HG02759 (cell line): ENCODE measurements at regions not wholly inside any gene's neighbourhood (a gene's known extent, or its start where the extent isn't known, plus 50 kb on each side); places are given as distances from the start of the nearest gene placed in this dataset.
A peak's percentile ranks its signal among the peaks of the same experiment; 100 is the strongest.

Experiments used
- ATAC-seq: cut with Tn5 transposase; IDR thresholded peaks from one replicate; pipeline ENCODE4 v1.9.1; 2021; ENCODE audit warnings: mild to moderate bottlenecking, moderate library complexity; ENCODE audit not compliant: unreplicated experiment

DNA sequence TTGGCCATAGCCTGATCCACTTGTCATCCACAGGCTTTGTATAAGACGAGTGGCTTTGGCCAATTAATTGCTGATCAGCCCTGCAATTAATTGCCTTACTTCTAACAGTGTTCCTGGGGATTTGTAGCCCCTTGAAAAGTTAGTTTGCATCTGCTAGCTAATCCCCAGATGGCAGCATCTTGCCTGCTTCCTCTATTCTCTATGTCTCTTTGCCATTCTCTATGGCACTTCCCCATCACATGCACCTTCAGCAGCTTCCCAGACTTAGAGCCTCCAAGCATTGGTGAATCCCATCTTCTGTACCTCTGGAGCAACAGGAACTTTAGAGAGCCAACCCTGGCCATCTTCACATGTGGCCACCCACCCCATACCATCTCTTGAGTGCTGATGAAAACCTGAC lies 197.0 kb upstream of the DMAC1 start:
- no peak for ATAC-seq

DNA sequence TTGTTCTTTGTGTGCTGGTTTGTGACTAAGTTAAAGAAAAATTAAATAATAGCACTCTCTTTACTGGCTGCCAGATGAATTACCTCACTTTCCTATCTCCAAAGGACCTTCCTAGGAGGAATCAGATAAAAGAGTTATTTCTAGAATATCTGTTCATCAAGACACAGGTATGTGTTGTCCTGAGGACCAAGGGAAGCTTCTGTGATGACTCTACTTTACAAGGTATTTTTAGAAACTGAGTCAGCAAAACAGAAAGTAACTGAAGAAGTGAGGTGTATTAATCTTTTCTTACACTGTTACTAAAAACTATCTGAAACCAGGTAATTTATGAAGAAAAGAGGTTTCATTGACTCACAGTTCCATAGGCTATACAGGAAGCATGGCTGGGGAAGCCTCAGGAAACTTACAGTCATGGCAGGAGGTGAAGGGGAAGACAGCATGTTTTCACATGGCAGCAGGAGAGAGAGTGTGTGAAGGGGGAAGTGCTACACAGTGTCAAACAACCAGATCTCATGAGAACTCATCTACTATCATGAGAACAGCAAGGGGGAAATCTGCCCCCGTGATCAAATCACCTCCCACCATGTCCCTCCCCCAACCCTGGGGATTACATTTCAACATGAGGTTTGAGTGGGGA lies 189.2 kb upstream of the DMAC1 start:
- peak; percentile 48 for ATAC-seq

DNA sequence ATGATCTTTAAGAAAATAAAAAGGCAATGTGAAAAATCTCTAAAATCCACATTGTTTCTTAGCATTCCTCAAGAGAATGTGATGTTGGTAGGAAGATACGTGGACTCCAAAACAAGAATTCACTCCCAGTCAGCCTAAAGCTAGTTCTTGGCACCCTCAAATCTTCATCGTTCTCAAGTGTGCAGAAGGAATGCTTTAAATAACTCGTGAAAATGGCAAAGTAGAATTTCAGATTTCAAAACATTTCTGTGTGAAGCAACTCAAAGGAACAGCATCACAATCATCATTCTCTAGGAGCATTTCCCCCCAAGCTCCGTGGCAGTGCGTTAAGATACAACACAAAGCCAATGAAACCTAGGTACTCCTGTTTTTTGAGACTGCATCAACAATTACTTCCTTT lies 185.1 kb upstream of the DMAC1 start:
- no peak for ATAC-seq

DNA sequence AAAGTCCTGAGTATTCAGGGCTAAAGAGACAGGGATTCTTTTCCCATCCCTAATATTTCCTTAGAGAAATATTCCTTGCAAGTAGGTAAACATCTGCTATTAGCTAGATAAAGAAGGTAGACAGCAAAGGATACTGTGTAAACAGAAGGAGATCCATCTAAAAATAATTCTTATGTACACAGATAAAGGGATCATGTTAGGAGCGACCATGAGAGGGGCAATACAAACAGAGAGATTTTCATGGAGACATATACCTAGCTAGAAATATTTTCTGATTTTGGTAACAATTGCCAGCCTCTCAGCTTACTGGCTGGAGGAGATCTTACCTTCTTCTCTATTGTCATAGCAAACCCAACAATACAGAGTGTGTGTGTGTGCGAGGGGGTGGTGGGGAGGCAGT lies 184.6 kb upstream of the DMAC1 start:
- ATAC-seq = no peak

DNA sequence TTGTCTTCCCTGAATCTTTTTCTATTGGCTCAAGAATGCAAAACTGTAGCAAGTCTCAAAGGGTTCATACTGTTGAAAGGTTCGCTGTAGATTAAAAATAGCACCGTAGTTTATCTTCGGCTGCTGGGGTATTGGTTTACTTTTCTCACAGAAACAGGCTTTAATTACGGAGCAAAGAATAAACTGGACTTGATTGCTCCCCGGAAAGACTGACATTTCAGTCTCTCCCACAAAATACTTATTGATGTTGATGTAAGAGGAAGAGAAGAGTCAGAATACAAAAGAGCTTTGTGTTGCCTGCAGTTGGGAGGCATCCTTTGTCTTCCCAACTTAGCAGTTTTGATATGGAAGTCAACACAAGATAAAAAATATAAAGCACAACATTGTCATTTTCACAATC lies 183.9 kb upstream of the DMAC1 start:
- no peak for ATAC-seq

DNA sequence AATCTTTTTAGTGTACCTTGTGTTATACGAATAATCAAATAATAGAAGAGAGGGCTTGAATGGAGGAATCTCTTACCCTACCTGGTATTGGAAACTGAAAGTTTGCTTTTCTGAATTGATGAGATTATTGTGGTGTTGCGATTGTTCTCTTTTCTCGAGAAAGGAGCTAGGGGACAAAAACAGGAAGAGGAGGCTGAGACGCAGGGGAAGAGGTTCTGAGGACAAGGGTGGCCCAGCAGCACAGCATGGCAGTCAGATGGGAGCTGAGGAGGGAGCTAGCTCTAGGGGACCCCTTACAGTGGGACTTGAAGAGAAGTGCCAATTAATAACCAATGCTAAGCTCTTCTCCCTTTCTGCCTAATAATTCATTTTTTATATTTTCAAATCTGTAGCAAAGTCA lies 183.3 kb upstream of the DMAC1 start:
- ATAC-seq = no peak

DNA sequence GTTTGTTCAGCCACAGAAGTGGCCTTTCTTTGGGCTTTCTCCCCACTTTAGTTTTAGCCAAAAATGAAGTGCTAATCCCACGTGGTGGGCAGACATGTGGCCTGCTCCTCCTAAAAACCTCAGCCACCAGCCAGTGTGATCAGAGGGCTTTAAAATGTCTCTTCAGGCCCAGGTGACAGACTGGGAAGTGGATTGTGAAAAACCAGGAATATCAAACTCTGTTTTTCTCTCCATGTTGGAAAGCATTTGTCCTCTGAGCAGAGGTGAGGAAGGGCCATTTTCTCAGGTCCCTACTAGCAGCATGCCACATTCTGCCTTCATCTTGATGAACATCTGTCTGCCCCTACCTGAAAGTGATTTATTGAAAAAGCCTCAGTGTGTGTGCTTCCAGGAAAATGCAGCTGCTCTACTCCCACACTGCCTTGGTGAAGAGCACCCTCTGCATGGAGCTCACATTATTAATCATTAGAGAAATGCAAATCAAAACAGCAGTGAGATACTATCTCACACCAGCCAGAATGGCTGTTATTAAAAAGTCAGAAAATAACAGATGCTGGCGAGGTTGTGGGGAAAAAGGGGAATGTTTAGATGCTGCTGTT lies 181.2 kb upstream of the DMAC1 start:
- no peak for ATAC-seq

DNA sequence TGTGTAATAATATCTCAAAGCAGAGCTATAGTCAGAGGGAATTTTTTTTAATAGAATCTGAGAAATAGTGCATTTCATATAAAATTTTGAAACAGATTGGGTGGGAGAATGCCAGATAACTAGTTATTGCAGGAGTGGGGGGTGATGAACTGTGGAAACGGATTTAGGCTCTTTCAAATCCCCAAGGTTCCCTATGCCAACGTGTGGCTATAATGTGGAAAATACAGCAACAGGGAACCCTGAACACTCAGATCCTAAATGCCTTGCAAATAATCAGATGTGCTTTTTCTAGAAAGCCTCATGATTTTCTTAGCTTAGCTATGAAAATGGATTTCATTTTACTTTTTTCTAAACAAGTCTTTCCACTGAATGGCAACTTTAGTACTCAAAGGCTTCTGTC lies 180.5 kb upstream of the DMAC1 start:
- ATAC-seq = no peak

DNA sequence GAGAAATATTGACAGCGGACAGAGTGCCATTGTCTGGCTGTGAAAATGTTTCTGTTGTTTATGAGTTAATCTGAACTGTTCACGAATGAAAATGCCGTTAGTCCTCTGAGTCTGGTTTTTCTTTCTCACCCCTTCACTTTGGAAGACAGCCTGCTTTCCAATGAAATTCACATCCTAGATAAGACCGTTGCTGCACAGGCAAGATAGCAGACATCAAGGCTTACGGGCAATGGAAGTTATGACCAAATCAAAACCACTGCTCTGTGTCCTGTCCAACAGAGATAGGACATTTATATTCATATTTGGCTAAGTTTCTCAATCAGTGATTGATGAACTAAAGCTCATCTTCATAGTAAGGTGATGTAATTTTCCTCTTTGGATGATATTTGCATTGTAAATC lies 180.0 kb upstream of the DMAC1 start:
- ATAC-seq = no peak

DNA sequence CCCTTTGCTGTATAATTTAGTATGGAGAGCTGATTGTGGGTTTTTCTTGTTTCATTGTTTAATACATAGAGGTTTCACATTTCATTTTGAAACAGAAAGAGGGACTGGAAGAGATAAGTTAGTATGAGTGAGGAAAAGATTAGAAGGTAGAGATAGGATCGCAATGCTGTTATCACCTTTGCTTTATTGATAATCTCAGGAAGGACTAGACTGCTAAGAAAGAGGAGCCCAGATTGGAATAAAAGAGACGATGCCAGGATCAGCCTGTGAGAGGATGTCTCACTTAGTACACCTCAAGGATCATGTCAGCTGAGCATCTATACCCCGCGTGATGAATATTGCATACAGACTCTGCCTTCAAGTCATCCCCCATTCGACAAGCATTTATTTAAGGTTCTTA lies 178.0 kb upstream of the DMAC1 start:
- ATAC-seq = no peak

DNA sequence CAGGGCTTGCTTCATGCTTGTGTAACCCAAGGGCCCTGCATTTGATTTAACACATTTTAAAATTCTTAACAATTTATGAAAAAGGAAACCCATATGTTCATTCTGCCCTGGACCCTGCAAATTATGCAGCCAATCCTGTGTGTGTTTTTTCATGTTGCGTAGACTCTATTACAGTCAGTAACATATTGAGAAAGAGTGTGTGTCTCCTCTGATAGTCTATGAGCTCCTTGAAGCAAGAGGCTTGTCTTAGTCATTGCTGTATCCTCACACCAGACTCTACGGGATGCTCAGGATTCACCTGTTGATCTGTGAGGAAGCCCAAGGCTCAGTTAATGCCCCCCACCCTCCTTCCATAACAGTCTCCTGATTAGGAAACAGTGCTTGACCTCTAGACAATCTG lies 177.3 kb upstream of the DMAC1 start:
- ATAC-seq = no peak

DNA sequence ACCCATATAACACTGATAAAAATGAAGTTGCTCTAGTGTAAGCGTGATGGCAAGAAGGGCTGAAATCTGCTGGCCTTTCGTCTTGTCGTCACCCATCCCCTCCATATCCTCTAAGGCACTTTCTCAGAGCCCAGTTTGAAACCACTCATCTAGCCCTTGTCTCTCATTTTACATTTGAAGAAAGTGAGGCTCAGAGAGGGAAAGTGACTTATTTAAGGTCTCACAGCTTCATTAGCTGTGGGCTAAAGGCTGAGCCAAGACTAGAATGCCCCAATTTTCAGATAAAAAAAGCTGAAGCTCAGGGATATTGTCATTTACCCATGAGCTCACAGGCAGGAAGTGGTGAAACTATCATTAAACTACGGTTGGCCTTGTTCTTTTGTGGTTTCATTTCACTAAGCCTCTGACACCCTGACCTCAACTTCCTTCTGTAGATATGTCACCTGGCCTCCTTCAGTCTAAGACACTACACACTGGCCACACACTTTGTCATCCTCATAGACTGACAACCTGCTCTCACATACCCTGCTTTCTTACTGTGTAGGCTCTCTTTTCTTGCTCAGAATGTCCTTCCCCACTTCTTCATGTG lies 176.7 kb upstream of the DMAC1 start:
- peak; percentile 96 for ATAC-seq

DNA sequence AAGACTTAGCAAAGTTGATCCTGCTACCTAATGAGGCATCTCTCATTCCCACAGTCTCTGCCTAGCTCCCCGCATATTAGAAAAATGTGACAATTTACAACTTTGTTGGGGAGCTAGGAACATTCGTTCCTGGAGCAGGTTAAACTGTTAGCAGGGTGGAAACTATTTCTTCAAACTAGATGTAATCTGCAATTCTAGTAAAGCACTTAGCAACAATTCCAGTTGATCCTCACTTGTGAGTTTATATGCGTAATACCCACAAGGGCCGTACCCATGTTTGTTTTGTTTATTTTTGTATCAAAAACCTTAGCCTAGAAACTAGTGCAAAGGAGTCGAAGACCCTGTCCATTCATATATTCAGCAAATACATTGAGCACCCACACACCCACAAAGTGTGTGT lies 175.8 kb upstream of the DMAC1 start:
- no peak for ATAC-seq

DNA sequence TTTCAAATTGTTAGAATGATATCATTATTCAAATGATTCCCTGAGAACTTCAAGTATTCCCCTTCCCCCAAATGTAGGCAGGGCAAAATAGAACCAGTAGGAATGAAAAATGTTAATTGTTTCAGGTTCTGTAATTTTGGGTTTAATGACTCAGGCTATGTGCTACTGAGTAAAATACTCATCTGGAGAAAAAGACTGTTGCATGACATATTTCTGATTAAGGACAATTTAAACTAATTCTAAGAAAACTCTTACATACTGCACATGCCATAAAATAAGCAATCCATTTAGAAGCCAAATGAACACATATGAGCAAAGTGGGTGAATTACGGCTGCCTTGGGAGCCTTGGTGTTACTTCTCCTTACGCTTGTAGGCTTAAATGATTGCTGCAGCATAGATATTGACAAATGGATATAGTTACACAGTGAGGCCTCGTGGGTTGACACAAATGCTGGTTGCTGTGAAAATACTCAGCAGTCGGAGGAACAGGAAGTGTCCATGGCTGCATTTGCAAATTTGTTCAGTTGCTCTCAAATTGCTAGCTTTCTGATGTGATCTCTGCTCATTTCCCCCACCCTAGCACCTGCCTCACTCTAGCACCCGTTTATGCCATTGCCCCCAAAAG lies 174.9 kb upstream of the DMAC1 start:
- peak; percentile 22 for ATAC-seq

DNA sequence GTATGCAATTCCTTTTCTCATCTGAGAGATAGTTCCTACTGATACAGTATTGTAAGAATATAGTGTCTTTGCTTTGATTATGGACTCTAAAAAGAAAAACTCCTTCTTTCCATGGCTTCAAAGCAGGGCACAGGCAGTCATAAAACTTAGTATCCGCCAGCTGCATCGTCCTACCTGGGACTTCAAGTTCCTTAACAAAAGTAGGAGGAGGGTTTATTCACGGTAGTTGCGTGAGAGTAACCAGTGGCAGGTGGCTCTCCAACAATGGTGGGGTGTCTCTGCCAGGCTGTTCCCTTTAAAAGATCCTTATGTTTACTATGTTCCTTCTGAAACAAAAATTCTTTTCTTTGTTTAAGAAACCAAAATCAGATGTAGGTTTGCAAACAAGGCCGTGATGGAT lies 173.5 kb upstream of the DMAC1 start:
- no peak for ATAC-seq

DNA sequence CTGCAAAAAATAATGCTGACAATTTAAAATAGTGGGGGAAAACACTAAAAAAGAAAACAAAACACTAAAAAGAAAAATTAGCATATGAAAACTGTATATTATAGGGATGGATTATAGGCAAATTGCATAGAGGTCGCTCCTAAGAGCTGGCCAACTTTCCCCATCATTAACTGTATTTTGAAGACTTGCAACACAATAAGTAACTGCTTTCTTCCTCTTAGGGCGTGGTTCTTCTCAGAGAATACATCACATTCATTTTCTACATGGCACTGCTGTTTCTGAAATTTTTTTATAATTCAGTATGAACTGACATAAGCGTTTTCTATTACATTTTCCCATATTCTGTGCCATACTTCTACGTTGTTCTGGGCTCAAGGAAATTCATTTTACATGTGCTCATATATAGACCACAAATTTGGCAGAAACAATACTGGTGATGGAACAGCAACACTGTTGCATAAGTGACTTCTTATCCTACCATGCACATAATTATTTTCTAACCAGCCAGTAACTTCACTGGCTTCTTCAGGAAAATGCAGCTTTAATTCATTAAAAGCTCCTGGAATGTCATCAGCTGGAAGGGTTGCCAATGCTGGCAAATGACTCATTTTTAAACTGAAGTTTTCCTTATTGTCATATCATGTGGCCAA lies 171.2 kb upstream of the DMAC1 start:
- no peak for ATAC-seq

DNA sequence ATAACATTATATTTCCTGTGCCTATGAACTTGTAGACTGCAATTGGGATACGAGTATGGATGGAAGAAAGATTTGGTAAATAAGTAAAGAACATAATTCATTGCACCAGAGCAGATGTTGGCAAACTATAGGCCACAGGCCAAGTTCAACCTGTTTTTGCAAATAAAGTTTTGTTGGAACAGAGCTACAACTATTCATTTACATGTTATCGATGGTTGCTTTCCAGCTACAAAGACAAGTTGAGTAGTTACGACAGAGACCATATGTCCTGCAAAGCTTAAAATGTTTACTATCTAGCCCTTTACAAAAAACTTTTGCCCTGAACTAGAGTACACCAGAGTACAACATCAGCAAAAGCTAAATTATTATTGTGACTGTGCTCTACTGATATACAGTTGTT lies 169.1 kb upstream of the DMAC1 start:
- no peak for ATAC-seq

DNA sequence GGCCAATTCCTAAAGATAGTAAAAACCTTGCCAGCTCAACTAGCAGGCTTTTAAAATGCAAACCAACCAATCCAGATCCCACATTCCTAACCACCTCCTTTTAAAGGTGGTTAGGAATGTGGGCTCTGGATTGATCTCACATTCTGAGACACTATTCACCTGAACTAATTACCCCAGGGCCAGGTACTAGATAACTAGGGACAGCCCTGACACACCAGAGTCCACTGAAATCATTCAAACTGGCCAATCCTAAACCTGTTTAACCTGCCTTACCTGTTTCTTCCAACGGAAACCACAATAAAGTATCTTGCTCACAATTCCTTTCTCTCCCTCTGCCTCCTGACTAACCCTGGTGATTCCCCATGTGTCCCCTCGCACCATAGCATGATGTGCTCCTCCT lies 168.3 kb upstream of the DMAC1 start:
- ATAC-seq = no peak

DNA sequence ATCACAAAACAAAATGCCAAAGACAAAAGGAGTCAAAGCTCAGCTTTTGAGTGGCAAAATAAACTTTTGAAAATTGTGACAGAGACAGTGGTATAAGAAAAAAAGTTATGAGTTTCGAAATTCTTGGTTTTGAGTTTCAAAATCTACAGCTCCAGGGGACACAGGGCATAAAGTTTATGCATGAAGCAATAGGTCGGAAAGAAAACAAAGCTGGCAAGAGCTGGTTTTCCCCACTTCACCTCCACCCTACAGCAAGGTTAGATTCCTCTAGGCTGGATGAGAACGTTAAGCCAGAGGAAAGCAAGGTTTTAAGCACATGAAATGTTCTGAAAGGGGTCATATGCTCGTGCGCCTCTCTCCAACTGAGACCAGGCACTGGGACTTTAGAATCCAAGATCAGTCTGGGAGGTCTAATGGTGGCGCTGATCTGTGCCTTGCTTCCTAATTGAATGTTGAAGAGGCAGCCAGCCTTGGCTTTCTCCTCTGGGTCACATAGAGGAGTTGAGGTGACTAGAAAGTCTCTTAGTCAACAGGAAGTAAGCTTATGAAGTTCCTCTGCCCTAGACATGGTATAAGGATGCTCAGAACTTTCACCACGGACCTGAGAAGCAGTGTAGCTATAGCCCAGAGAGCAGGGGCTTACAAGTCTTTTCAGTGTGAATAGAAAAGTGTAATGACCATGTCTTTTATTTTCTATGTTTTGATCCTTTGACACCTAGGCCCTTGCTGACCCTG lies 167.7 kb upstream of the DMAC1 start:
- no peak for ATAC-seq

DNA sequence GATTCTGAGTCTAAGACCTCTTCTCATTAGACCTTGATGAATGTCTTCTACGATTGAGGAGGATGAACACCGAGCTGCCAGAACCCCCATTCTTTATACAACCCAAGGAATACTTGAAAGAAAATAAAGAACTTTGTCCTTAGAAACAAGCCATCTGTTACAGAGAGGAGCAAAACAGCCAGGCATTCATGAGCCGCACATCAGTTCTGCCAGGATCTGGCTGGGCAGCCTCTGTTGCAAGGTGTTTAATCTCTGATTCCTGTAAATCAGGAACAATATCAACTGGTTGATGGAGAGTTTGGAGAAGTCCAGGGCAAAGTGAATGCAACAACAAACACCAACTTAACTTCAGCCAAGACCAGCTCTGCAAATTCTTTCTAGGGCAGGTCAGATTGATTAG lies 165.5 kb upstream of the DMAC1 start:
- no peak for ATAC-seq

DNA sequence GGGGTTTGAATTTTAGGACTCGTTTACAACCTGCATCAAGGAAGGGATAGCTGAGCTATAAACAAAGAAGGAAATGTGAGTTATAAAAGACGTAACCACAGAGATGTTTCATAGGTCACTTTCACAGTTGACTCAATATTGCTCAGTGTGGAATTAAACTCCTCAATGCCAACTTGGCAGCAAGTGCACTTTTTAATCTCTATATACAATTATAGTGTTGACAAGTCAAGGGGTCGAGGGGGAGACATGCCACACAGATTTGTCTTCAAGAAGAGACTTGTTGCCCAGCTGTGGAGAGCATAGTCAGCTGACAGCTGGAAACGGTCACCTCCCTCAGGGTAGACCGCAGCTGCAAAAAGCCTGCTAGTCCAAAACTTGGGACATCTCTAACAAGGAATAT lies 163.4 kb upstream of the DMAC1 start:
- no peak for ATAC-seq
